Dendritic cell treated with granulocyte-macrophage colony-stimulating factor and Interleukin-4, amounts not matched to agents 40 ng/mL and 50 ng/mL, for 4 days (primary cell): ENCODE measurements at regions not wholly inside any gene's neighbourhood (a gene's known extent, or its start where the extent isn't known, plus 50 kb on each side); places are given as distances from the start of the nearest gene placed in this dataset.

Experiments used
- H3K27ac Mint-ChIP-seq: one replicate; pipeline ENCODE4 v1.8.0; 2022; ENCODE audit warnings: mild to moderate bottlenecking, mixed read lengths
- H3K27me3 Mint-ChIP-seq: one replicate; pipeline ENCODE4 v1.8.0; 2022; ENCODE audit warnings: mild to moderate bottlenecking, mixed read lengths
- H3K36me3 Mint-ChIP-seq: one replicate; pipeline ENCODE4 v1.8.0; 2022; ENCODE audit warnings: low read depth, mixed read lengths
- H3K4me1 Mint-ChIP-seq: one replicate; pipeline ENCODE4 v1.8.0; 2022; ENCODE audit warnings: low read depth, mixed read lengths
- H3K4me3 Mint-ChIP-seq: one replicate; pipeline ENCODE4 v1.8.0; 2022; ENCODE audit warnings: mild to moderate bottlenecking, moderate library complexity, mixed read lengths
- H3K9me3 Mint-ChIP-seq: one replicate; pipeline ENCODE4 v1.8.0; 2022; ENCODE audit warnings: mixed read lengths
- intact Hi-C: fragments of 100-400 bp; cut with micrococcal nuclease; formaldehyde crosslinking; loops from one replicate; pipeline ENCODE4 v1.15.0; 2022

GRCh38 chr20:51236421-51236820 is 213.5 kb upstream of the KCNG1 start:
- peaks cover 3% of the 10 kb centered on the region for H3K27me3 Mint-ChIP-seq
- no peak overlapping the region for H3K27ac Mint-ChIP-seq
- H3K4me1 Mint-ChIP-seq: no peaks in the 10 kb centered on the region
- no peaks in the 10 kb centered on the region for H3K9me3 Mint-ChIP-seq
- no peaks in the 10 kb centered on the region for H3K36me3 Mint-ChIP-seq
- no peak overlapping the region for H3K4me3 Mint-ChIP-seq
- intact Hi-C loops: no loop called here

DNA sequence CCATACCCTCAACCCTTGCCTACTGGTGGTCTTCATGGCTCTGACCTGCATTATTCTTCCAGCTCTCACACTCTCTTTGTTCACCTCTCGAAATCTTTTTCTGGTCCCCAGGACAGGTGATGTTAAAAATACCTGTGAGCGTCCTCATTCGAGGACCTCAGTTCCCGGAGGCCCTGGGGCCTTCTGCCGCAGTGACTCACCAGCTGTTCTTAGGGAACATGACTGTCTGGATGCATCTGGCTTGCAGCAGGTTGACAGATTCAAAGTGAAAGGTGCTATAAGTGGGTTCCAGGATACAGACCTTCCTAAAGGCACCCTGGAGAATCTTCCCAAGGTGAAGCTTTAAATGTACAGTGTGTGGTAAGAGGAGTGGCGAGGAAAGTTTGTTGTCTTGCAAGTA is 210.4 kb upstream of the KCNG1 start:
- intact Hi-C loops: no loop called here
- Mint-ChIP-seq H3K9me3 (no peaks in the 10 kb centered on the region), H3K27me3 (peaks cover 2% of the 10 kb centered on the region), H3K27ac (no peak overlapping the region), H3K4me3 (no peak overlapping the region), H3K36me3 (no peaks in the 10 kb centered on the region), H3K4me1 (no peaks in the 10 kb centered on the region)

- H3K4me3 Mint-ChIP-seq: no peak overlapping the region
- H3K9me3 Mint-ChIP-seq: no peaks in the 10 kb centered on the region
- no peaks in the 10 kb centered on the region for H3K36me3 Mint-ChIP-seq
- H3K27me3 Mint-ChIP-seq: peaks cover 2% of the 10 kb centered on the region
- intact Hi-C loops: no loop called here
- H3K27ac Mint-ChIP-seq: no peak overlapping the region
- no peaks in the 10 kb centered on the region for H3K4me1 Mint-ChIP-seq
Observed at GRCh38 chr20:51230727-51231126, 207.8 kb upstream of the KCNG1 start.

DNA sequence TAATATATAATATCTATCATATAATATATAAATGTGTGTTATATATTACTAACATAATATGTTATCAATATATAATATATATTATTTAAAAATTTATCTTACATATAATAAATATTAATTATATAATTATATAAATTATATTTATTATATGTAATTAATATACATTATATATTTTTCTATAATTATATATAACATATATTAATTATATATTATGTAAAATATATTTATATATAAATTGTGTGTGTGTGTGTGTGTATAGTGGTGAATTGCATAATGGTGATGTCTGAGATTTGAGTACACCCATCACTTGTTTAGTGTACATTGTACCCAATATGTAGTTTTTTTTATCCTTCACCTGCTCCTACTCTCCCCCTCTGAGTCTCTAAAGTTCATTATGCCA is 205.9 kb upstream of the KCNG1 start:
- Mint-ChIP-seq H3K4me1 (no peaks in the 10 kb centered on the region), H3K9me3 (no peaks in the 10 kb centered on the region), H3K36me3 (no peaks in the 10 kb centered on the region), H3K27me3 (peaks cover 2% of the 10 kb centered on the region), H3K27ac (no peak overlapping the region), H3K4me3 (no peak overlapping the region)
- intact Hi-C loops: no loop called here

DNA sequence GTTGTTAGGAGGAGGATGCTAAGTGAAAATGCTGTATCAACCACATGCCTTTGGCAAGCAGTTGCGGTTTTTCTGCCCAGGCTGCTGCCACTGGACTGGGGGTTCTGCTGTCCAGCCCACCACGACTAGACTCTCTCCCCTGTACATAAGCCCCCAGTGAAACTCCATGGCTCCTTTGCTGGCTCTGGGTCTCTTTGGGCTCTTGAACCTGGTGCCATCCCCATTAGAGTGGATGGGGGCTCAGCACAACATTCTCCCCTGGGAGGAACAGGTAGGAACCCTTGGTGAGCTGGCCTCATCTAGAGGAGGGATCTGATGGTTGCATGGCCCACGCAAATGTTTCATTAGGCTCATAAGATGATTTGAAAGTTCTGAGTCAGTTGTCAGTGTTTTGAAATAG is 204.8 kb upstream of the KCNG1 start:
- Mint-ChIP-seq H3K4me1 (no peaks in the 10 kb centered on the region), H3K27ac (no peak overlapping the region), H3K27me3 (peaks cover 4% of the 10 kb centered on the region), H3K4me3 (no peak overlapping the region), H3K36me3 (no peaks in the 10 kb centered on the region), H3K9me3 (no peaks in the 10 kb centered on the region)
- intact Hi-C loops: no loop called here

GRCh38 chr20:51223183-51223720 is 200.3 kb upstream of the KCNG1 start:
- Mint-ChIP-seq H3K9me3 (no peaks in the 10 kb centered on the region), H3K4me1 (peaks cover 17% of the 10 kb centered on the region), H3K4me3 (no peak overlapping the region), H3K27me3 (peaks cover 28% of the 10 kb centered on the region), H3K36me3 (no peaks in the 10 kb centered on the region), H3K27ac (no peak overlapping the region)
- intact Hi-C loops: loop anchor here (5.0 kb wide), 1 partner anchor 84 kb away; no protein-coding TSS in a partner anchor

DNA sequence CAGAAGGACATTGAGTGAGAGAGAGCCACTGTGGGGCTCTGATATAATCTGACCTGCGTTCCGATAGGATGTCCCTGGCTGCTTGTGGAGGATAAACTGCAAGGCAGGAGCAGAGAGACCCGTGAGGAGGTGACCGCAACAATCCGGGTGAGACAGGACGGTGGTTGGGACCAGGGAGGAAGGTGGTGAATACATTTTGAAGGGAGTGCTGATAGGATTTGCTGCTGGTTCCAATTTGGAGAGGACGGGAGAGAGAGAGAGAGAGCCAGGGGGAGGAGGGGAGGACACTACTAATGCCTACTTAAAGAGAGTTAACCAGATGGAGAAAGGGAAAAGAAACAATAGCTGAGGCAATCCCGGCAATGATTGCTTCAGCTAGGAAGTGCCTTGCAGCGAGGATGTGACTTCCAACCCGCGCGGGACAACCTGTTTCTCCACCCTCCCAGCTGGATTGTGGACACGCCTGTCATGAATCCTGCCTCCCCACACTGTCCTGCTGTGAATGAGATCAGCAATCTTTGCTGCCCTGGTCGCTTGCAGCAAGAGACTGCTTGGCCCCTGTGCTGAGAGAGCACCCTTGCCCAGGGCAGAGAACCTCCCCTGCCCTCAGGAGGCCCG is 199.0 kb upstream of the KCNG1 start:
- Mint-ChIP-seq H3K27me3 (peaks cover 28% of the 10 kb centered on the region), H3K4me3 (no peak overlapping the region), H3K27ac (no peak overlapping the region), H3K9me3 (peaks cover 8% of the 10 kb centered on the region), H3K4me1 (peaks cover 21% of the 10 kb centered on the region), H3K36me3 (no peaks in the 10 kb centered on the region)
- intact Hi-C loops: loop anchor here (5.0 kb wide), 1 partner anchor 85 kb away; no protein-coding TSS in a partner anchor

- H3K27me3 Mint-ChIP-seq: peaks cover 28% of the 10 kb centered on the region
- H3K4me3 Mint-ChIP-seq: no peak overlapping the region
- peaks cover 14% of the 10 kb centered on the region for H3K9me3 Mint-ChIP-seq
- intact Hi-C loops: loop anchor here (5.0 kb wide), 1 partner anchor 86 kb away; no protein-coding TSS in a partner anchor
- peaks cover 25% of the 10 kb centered on the region for H3K4me1 Mint-ChIP-seq
- H3K36me3 Mint-ChIP-seq: no peaks in the 10 kb centered on the region
- H3K27ac Mint-ChIP-seq: no peak overlapping the region
Observed at GRCh38 chr20:51221103-51221502, 198.2 kb upstream of the KCNG1 start.

DNA sequence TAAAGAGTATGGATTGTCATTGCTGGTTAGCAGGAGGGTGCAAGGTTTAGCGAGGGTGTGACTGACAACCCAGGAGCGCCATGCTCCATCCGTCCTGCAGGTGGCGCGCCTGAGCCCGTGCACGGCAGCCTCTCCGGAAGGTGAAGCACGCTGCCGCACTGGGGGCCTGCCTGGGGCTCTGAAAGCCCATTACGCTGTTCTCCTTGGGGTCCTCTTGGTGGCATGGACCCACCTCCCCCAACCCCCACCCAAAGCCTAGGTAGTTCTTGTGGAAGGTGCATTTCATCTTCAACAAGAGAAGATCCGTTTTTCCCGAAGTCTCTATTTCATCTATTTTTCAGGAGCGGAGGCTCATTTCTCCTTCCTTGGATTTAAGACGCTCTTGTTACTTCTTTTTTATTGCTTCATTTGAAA is 197.4 kb upstream of the KCNG1 start:
- Mint-ChIP-seq H3K27me3 (peaks cover 28% of the 10 kb centered on the region), H3K4me3 (no peak overlapping the region)

GRCh38 chr20:51219544-51219943 is 196.6 kb upstream of the KCNG1 start:
- Mint-ChIP-seq H3K4me1 (peaks cover 25% of the 10 kb centered on the region), H3K9me3 (peaks cover 14% of the 10 kb centered on the region), H3K36me3 (no peaks in the 10 kb centered on the region), H3K27ac (no peak overlapping the region), H3K4me3 (no peak overlapping the region), H3K27me3 (peaks cover 28% of the 10 kb centered on the region)
- intact Hi-C loops: no loop called here

More for the DNA sequence above, 197.4 kb upstream of the KCNG1 start:
- Mint-ChIP-seq H3K27ac (no peak overlapping the region), H3K9me3 (peaks cover 14% of the 10 kb centered on the region), H3K36me3 (no peaks in the 10 kb centered on the region), H3K4me1 (peaks cover 25% of the 10 kb centered on the region)
- intact Hi-C loops: loop anchor here (5.0 kb wide), 1 partner anchor 87 kb away; no protein-coding TSS in a partner anchor

GRCh38 chr20:51218603-51219002 is 195.7 kb upstream of the KCNG1 start:
- Mint-ChIP-seq H3K27ac (no peak overlapping the region), H3K9me3 (peaks cover 14% of the 10 kb centered on the region), H3K36me3 (no peaks in the 10 kb centered on the region), H3K4me3 (no peak overlapping the region), H3K27me3 (peaks cover 27% of the 10 kb centered on the region), H3K4me1 (peaks cover 25% of the 10 kb centered on the region)
- intact Hi-C loops: no loop called here

DNA sequence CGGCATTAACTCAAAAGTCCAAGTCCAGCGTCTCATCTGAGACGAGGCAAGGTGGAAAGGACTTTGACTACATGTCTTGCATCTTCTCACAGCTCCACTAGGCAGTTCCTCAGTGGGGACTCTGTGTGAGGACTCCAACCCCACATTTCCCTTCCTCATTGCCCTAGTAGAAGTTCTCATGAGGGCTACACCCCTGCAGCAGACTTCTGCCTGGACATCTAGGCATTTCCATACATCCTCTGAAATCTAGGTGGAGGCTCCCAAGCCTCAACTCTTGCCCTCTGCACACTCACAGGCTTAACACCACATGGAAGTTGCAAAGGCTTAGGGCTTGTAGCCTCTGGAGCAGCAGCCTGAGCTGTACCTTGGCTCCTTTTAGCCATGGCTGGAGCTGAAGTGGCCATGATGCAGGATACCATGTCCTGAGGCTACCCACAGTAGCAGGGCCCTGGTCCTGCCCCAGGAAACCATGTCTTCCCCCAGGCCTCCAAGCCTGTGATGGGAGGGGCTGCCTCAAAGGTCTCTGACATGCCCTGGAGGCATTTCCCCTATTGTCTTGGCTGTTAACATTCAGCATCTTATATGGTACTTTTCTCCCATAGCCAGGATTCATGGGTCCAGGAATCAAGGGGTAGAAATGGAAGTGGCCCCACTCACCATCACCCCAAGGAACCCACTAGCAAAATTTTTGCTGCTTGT is 194.6 kb upstream of the KCNG1 start:
- Mint-ChIP-seq H3K4me1 (peaks cover 25% of the 10 kb centered on the region), H3K27me3 (peaks cover 22% of the 10 kb centered on the region), H3K4me3 (no peak overlapping the region)

DNA sequence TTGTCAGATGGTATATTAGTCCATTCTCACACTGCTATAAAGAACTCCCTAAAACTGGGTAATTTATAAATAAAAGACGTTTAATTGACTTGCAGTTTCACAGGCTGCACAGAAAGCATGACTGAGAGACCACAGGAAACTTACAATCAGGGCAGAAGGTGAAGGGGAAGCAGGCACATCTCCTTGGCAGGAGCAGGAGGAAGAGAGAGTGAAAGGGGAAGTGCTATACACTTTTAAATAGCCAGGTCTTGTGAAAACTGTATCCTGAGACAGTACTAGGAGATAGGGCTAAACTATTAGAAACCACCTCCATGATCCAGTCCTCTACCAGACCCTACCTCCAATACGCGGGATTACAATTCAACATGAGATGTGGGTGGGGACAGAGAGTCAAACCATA is 193.9 kb upstream of the KCNG1 start:
- H3K27me3 Mint-ChIP-seq: peaks cover 16% of the 10 kb centered on the region
- H3K36me3 Mint-ChIP-seq: no peaks in the 10 kb centered on the region
- peaks cover 23% of the 10 kb centered on the region for H3K4me1 Mint-ChIP-seq
- intact Hi-C loops: no loop called here
- no peak overlapping the region for H3K27ac Mint-ChIP-seq
- peaks cover 14% of the 10 kb centered on the region for H3K9me3 Mint-ChIP-seq
- no peak overlapping the region for H3K4me3 Mint-ChIP-seq

More for the DNA sequence above, 194.6 kb upstream of the KCNG1 start:
- Mint-ChIP-seq H3K27ac (no peak overlapping the region), H3K36me3 (no peaks in the 10 kb centered on the region), H3K9me3 (peaks cover 14% of the 10 kb centered on the region)
- intact Hi-C loops: no loop called here

GRCh38 chr20:51212816-51213215 is 189.9 kb upstream of the KCNG1 start:
- H3K36me3 Mint-ChIP-seq: no peaks in the 10 kb centered on the region
- H3K4me1 Mint-ChIP-seq: peaks cover 8% of the 10 kb centered on the region
- no peak overlapping the region for H3K4me3 Mint-ChIP-seq
- peaks cover 7% of the 10 kb centered on the region for H3K27me3 Mint-ChIP-seq
- H3K9me3 Mint-ChIP-seq: peaks cover 14% of the 10 kb centered on the region
- intact Hi-C loops: no loop called here
- H3K27ac Mint-ChIP-seq: no peak overlapping the region
